ENCODE measurements at regions not wholly inside any gene's neighbourhood (a gene's known extent, or its start where the extent isn't known, plus 50 kb on each side); places are given as distances from the start of the nearest gene placed in this dataset.
"Not testable (repeated sequence)": the region's sequence is repeated elsewhere in the genome, so short reads cannot be mapped to it uniquely, and the experiment has no call there.

DNA sequence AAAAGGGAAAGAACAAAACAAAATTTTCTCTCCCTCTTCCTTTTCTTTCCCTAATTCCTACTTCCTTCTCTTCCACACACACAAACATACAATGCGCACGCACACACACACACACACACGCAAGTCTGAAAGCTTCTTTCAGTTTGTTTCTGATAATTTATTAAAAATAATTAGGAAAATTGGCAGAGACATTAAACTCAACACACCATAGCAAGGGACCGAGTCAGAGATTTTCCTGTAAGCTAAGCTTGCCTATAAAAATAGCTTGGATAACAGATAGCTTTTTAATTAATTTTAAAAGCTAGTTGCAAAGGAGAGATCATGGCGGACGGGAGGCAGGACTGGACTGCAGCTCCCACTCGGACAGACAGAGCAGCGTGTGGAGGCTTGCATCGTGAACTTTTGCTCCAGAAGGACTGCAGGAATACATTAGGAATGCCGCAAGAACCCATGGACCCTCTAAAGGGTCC lies 92.6 kb upstream of the MAPK10 start:
- Histone ChIP-seq H3K4me3 (peak overlapping the region; percentile 47 to 54), H3K27me3 (no peaks in the 10 kb centered on the region), H3K27ac (peak overlapping the region in 3 of 4 donors; percentile 75 to 80 (median 78)), H3K9me3 (no peaks in the 10 kb centered on the region), H3K36me3 (no peaks in the 10 kb centered on the region), H3K4me1 (peaks cover 0 to 23% (median 0%) of the 10 kb centered on the region in 3 donors)
- WGBS, 2 donors (ENCODE audit: low coverage in 1 of 2) = 10 to 26% methylated on average over 4 to 10 of the region's 10 CpGs
- TF ChIP-seq POLR2AphosphoS5 (IDR thresholded peaks at IDR 0.05) (no peak), EP300 (IDR thresholded peaks at IDR 0.05) (no peak), POLR2A (IDR thresholded peaks at IDR 0.05) (no peak)
- TF ChIP-seq, protein P1, sequence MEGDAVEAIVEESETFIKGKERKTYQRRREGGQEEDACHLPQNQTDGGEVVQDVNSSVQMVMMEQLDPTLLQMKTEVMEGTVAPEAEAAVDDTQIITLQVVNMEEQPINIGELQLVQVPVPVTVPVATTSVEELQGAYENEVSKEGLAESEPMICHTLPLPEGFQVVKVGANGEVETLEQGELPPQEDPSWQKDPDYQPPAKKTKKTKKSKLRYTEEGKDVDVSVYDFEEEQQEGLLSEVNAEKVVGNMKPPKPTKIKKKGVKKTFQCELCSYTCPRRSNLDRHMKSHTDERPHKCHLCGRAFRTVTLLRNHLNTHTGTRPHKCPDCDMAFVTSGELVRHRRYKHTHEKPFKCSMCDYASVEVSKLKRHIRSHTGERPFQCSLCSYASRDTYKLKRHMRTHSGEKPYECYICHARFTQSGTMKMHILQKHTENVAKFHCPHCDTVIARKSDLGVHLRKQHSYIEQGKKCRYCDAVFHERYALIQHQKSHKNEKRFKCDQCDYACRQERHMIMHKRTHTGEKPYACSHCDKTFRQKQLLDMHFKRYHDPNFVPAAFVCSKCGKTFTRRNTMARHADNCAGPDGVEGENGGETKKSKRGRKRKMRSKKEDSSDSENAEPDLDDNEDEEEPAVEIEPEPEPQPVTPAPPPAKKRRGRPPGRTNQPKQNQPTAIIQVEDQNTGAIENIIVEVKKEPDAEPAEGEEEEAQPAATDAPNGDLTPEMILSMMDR (IDR thresholded peaks at IDR 0.05) = no peak
- ATAC-seq = peak; percentile 72

DNA sequence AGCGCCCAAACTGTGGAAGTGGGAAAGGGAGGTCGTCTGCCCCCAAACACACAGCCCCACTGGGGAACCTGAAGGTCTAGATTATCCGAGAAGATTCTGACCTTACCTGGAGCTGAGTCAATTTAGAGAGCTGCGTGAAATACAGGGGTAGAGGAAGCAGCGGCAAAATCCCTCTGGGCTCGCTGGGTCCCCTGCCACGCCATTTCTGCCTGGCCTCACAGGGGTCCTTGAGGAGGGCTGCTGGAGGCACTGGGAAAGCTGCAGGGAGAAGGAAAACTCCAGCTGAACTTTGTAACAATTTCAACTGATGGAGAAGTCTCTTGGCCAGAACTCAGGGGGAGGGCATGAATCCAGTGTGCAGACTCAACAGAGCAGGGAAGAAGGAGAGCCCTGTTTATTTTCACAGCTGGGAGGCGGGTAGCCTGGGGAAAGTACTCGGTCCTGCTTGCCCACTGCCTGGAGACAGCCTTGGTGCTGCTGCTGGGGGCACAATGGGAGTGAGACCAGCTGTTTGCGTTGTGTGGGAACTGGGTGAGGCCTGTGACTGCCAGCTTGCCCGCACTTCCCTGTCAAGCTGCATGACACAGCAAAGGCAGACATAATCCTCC lies 93.2 kb upstream of the MAPK10 start:
- no peaks in the 10 kb centered on the region for H3K9me3 ChIP-seq
- peaks cover 0 to 23% (median 0%) of the 10 kb centered on the region in 3 donors for H3K4me1 ChIP-seq
- H3K36me3 ChIP-seq = no peaks in the 10 kb centered on the region
- ATAC-seq = peak; percentile 40
- H3K27ac ChIP-seq = peak overlapping the region in 3 of 4 donors; percentile 75 to 80 (median 78)
- no peaks in the 10 kb centered on the region for H3K27me3 ChIP-seq
- peak overlapping the region; percentile 47 to 54 for H3K4me3 ChIP-seq
- TF ChIP-seq POLR2AphosphoS5 (IDR thresholded peaks at IDR 0.05) = peak; percentile 9
- TF ChIP-seq, protein P1 (IDR thresholded peaks at IDR 0.05) = no peak
- TF ChIP-seq POLR2A (IDR thresholded peaks at IDR 0.05) = no peak
- WGBS, 2 donors (ENCODE audit: low coverage in 1 of 2) = 13 to 22% methylated on average over 3 to 5 of the region's 11 CpGs

DNA sequence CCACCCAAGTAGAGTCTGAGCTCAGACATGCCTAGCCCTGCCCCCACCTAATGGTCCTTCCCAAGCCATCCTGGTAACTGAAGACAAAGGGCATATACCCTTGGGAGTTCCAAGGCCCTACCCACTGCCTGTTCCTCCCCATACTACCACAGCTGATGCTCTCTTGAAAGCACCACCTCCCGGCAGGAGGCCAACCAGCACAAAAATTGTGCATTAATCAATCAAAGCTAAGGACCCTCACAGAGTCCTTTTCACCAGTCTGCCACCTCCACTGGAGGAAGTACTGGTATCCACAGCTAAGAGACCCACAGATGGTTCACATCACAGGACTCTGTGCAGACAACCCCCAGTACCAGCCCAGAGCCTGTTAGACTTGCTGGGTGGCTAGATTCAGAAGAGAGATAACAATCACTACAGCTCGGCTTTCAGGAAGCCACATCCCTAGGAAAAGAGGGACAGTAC lies 93.8 kb upstream of the MAPK10 start:
- ATAC-seq, H3K27me3 ChIP-seq, H3K9me3 ChIP-seq, H3K36me3 ChIP-seq: not testable (repeated sequence)
- Histone ChIP-seq H3K4me1 (peaks cover 0 to 23% (median 0%) of the 10 kb centered on the region in 3 donors), H3K4me3 (peak overlapping the region in 1 of 2 donors; percentile 54), H3K27ac (peak overlapping the region in 3 of 4 donors; percentile 75 to 80 (median 78))
- no CpG with 5 or more reads among the region's 2 CpGs for WGBS, 2 donors (ENCODE audit: low coverage in 1 of 2)

DNA sequence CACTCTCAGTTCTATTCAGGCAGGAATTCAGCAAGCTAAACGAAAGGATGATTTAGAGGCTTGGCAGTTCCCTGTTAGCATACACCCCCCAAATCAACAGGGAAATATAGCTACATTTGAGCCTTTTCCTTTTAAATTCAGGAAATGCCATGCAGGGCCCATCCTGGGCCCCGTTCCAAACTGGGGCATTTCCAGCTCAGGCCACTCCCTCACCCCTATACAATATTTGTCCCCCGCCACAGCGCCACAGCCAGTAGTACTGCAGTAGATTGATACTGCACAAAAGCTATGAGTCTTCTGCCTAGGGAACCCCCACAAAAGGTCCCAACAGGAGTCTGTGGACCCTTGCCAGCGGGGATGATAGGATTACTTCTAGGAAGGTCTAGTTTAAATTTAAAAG lies 102.0 kb upstream of the MAPK10 start:
- Histone ChIP-seq H3K4me3 (no peak overlapping the region), H3K27me3 (no peaks in the 10 kb centered on the region), H3K36me3 (no peaks in the 10 kb centered on the region), H3K27ac (no peak overlapping the region), H3K9me3 (peaks cover 0 to 4% (median 0%) of the 10 kb centered on the region in 3 donors), H3K4me1 (no peaks in the 10 kb centered on the region)
- ATAC-seq = no peak
- TF ChIP-seq POLR2AphosphoS5 (IDR thresholded peaks at IDR 0.05) (no peak), POLR2A (IDR thresholded peaks at IDR 0.05) (no peak), EP300 (IDR thresholded peaks at IDR 0.05) (no peak)
- TF ChIP-seq, protein P1 (IDR thresholded peaks at IDR 0.05) = no peak
- WGBS, 2 donors (ENCODE audit: low coverage in 1 of 2) = 82 to 86% methylated on average over 1 to 3 of the region's 5 CpGs

DNA sequence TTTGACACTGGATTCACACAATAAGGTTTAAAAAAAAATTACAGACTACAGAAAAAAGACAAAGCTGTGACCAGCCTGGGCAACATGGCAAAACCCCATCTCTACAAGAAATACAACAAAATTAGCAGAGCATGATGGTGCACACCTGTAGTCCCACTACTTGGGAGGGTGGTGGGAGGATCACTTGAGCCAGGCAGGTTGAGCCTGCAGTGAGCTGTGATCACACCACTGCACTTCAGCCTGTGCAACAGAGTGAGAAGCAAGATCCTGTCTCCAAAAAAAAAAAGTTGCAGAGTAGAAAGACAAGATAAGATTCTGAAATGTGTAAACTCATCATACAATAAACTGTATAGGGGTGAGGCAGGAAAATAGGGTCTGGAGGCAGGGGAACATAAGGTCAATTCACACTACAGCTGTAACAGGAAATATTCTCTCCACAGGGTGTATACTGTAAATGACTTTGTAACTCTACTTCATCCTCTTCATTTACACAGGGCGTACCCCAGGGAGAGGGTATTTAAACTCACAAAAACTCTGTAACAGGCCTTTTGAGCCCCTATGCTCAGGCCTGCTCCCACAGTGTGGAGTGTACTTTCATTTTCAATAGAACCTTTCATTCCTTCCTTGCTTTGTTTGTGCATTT lies 112.6 kb upstream of the MAPK10 start:
- WGBS, 2 donors (ENCODE audit: low coverage in 1 of 2) = 73 to 91% methylated on average over 1 of the region's 1 CpG
- no peak overlapping the region for H3K27ac ChIP-seq

DNA sequence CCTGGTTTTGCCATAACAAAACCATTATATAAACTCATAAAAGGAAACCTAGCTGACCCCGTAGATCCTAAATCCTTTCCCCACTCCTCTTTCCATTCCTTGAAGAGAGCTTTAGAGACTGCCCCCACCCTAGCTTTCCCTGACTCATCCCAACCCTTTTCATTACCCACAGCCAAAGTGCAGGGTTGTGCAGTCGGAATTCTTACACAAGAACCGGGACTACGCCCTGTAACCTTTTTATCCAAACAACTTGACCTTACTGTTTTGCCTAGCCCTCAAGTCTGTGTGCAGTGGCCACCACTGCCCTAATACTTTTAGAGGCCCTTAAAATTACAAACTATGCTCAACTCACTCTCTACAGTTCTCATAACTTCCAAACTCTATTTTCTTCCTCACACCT lies 116.0 kb upstream of the PTPN13 start:
- H3K27me3 ChIP-seq, H3K9me3 ChIP-seq, H3K36me3 ChIP-seq, H3K27ac ChIP-seq, H3K4me3 ChIP-seq, ATAC-seq: not testable (repeated sequence)
- 94 to 100% methylated on average over 4 of the region's 4 CpGs for WGBS, 2 donors (ENCODE audit: low coverage in 1 of 2)
- peaks cover 0 to 17% (median 8%) of the 10 kb centered on the region in 3 donors for H3K4me1 ChIP-seq

More for the DNA sequence above, 112.6 kb upstream of the MAPK10 start:
- TF ChIP-seq POLR2AphosphoS5 (IDR thresholded peaks at IDR 0.05) (no peak), EP300 (IDR thresholded peaks at IDR 0.05) (no peak), POLR2A (IDR thresholded peaks at IDR 0.05) (no peak)
- TF ChIP-seq, protein P1 (IDR thresholded peaks at IDR 0.05) = no peak
- Histone ChIP-seq H3K9me3 (no peaks in the 10 kb centered on the region), H3K27me3 (no peaks in the 10 kb centered on the region), H3K36me3 (no peaks in the 10 kb centered on the region), H3K4me1 (no peaks in the 10 kb centered on the region), H3K4me3 (no peak overlapping the region)
- no peak for ATAC-seq

Data from gastroesophageal sphincter (tissue), 4 donors.